ENCODE measurements at regions not wholly inside any gene's neighbourhood (a gene's known extent, or its start where the extent isn't known, plus 50 kb on each side); places are given as distances from the start of the nearest gene placed in this dataset.

GRCh38 chrX:8906299-8906938 lies 105.2 kb upstream of the FAM9A start:
- H2AFZ ChIP-seq (ENCODE audit: low read depth, low read length), result no peak overlapping the region
- no peaks in the 10 kb centered on the region for H3K9me3 ChIP-seq (ENCODE audit: low read length)
- no peak overlapping the region for H3K4me2 ChIP-seq (ENCODE audit: low read length)
- no peaks in the 10 kb centered on the region for H3K79me2 ChIP-seq (replicated peaks; ENCODE audit: insufficient read depth, low read length)
- H3K9ac ChIP-seq (ENCODE audit: low read length), result no peak overlapping the region
- H4K20me1 ChIP-seq (ENCODE audit: insufficient read depth), result no peaks in the 10 kb centered on the region
- no peak overlapping the region for H3K27ac ChIP-seq (ENCODE audit: low read length)
- no peaks in the 10 kb centered on the region for H3K9me2 ChIP-seq (ENCODE audit: insufficient read depth, low read length)
- TF ChIP-seq POLR2AphosphoS5 (IDR thresholded peaks at IDR 0.05) (no peak), SMC3 (conservative IDR thresholded peaks at IDR 0.05; ENCODE audit: poor library complexity) (no peak), REST (IDR thresholded peaks at IDR 0.05; ENCODE audit: borderline replicate concordance) (no peak), EP300 (conservative IDR thresholded peaks at IDR 0.05; ENCODE audit: poor library complexity, severe bottlenecking) (no peak), CTCF (IDR thresholded peaks at IDR 0.05; ENCODE audit: poor library complexity, severe bottlenecking) (no peak), RAD21 (conservative IDR thresholded peaks at IDR 0.05) (no peak), EZH2 (IDR thresholded peaks at IDR 0.05; ENCODE audit: borderline replicate concordance, insufficient read depth, low read length, poor library complexity, severe bottlenecking) (no peak), MXI1 (conservative IDR thresholded peaks at IDR 0.05; ENCODE audit: poor library complexity, severe bottlenecking) (no peak)
- no peak overlapping the region for H3K4me3 ChIP-seq (ENCODE audit: low read length)
- H3K27me3 ChIP-seq (ENCODE audit: insufficient read depth, low read depth, low read length), result no peaks in the 10 kb centered on the region
- H3F3A ChIP-seq (ENCODE audit: insufficient read depth, low read length, poor library complexity, severe bottlenecking), result no peaks in the 10 kb centered on the region
- no peaks in the 10 kb centered on the region for H3K36me3 ChIP-seq (ENCODE audit: insufficient read depth, low read length)

- Histone ChIP-seq H3K4me2 (ENCODE audit: low read length) (no peak overlapping the region), H4K20me1 (ENCODE audit: insufficient read depth) (no peaks in the 10 kb centered on the region), H3K9me3 (ENCODE audit: low read length) (no peaks in the 10 kb centered on the region), H3F3A (ENCODE audit: insufficient read depth, low read length, poor library complexity, severe bottlenecking) (no peaks in the 10 kb centered on the region), H3K9me2 (ENCODE audit: insufficient read depth, low read length) (no peaks in the 10 kb centered on the region), H3K27me3 (ENCODE audit: insufficient read depth, low read depth, low read length) (no peaks in the 10 kb centered on the region), H3K36me3 (ENCODE audit: insufficient read depth, low read length) (no peaks in the 10 kb centered on the region), H2AFZ (ENCODE audit: low read depth, low read length) (no peak overlapping the region), H3K79me2 (replicated peaks; ENCODE audit: insufficient read depth, low read length) (no peaks in the 10 kb centered on the region), H3K4me3 (ENCODE audit: low read length) (no peak overlapping the region), H3K9ac (ENCODE audit: low read length) (no peak overlapping the region), H3K27ac (ENCODE audit: low read length) (no peak overlapping the region)
- no peak for TF ChIP-seq SMC3 (conservative IDR thresholded peaks at IDR 0.05; ENCODE audit: poor library complexity)
- no peak for TF ChIP-seq EP300 (conservative IDR thresholded peaks at IDR 0.05; ENCODE audit: poor library complexity, severe bottlenecking)
Observed at GRCh38 chrX:8897259-8897658, 96.1 kb upstream of the FAM9A start.

- TF ChIP-seq CTCF (IDR thresholded peaks at IDR 0.05; ENCODE audit: poor library complexity, severe bottlenecking) (no peak), EZH2 (IDR thresholded peaks at IDR 0.05; ENCODE audit: borderline replicate concordance, insufficient read depth, low read length, poor library complexity, severe bottlenecking) (no peak), MXI1 (conservative IDR thresholded peaks at IDR 0.05; ENCODE audit: poor library complexity, severe bottlenecking) (no peak), REST (IDR thresholded peaks at IDR 0.05; ENCODE audit: borderline replicate concordance) (no peak), SMC3 (conservative IDR thresholded peaks at IDR 0.05; ENCODE audit: poor library complexity) (no peak), RAD21 (conservative IDR thresholded peaks at IDR 0.05) (no peak), TAF1 (IDR thresholded peaks at IDR 0.05; ENCODE audit: low read depth) (no peak)
- Histone ChIP-seq H3K27me3 (ENCODE audit: insufficient read depth, low read depth, low read length) (no peaks in the 10 kb centered on the region), H3K79me2 (replicated peaks; ENCODE audit: insufficient read depth, low read length) (no peaks in the 10 kb centered on the region), H3K4me2 (ENCODE audit: low read length) (no peak overlapping the region), H3K4me3 (ENCODE audit: low read length) (no peak overlapping the region), H3F3A (ENCODE audit: insufficient read depth, low read length, poor library complexity, severe bottlenecking) (no peaks in the 10 kb centered on the region), H3K36me3 (ENCODE audit: insufficient read depth, low read length) (no peaks in the 10 kb centered on the region), H3K9ac (ENCODE audit: low read length) (no peak overlapping the region), H4K20me1 (ENCODE audit: insufficient read depth) (no peaks in the 10 kb centered on the region), H3K9me2 (ENCODE audit: insufficient read depth, low read length) (no peaks in the 10 kb centered on the region), H3K27ac (ENCODE audit: low read length) (no peak overlapping the region), H3K9me3 (ENCODE audit: low read length) (no peaks in the 10 kb centered on the region), H2AFZ (ENCODE audit: low read depth, low read length) (no peak overlapping the region)
Observed at GRCh38 chrX:8890794-8891193, 89.6 kb upstream of the FAM9A start.

All from neural cell (in vitro differentiated cells).